NCI-H146 treated with DMSO at 0.1 percent for 48 hours (cell line): ENCODE measurements at regions not wholly inside any gene's neighbourhood (a gene's known extent, or its start where the extent isn't known, plus 50 kb on each side); places are given as distances from the start of the nearest gene placed in this dataset.

ENCODE experiments used
- DNase-seq: peaks from one replicate; lab custom pipeline; 2025; ENCODE audit not compliant: unreplicated experiment; lab: John Stamatoyannopoulos, UW

DNA sequence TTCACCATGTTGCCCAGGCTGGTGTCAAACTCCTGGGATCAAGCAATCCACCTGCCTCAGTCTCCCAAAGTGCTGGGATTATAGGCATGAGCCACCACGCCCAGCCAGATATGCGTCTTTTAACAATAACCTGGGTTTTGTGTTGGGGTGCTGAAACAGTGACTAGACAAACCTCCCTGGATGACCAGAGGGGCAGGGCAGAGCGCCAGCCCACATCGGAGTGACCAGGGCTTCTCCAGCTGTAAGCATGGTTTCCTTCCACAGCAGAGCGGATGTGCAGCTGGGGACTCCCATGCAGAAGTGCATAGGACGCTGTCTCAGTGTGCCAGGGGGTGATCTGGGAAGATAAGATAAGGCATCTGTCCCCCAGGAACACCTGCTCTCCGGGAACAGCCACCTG is 244.9 kb downstream of the IRX2 start:
- DNase-seq: no peak

DNA sequence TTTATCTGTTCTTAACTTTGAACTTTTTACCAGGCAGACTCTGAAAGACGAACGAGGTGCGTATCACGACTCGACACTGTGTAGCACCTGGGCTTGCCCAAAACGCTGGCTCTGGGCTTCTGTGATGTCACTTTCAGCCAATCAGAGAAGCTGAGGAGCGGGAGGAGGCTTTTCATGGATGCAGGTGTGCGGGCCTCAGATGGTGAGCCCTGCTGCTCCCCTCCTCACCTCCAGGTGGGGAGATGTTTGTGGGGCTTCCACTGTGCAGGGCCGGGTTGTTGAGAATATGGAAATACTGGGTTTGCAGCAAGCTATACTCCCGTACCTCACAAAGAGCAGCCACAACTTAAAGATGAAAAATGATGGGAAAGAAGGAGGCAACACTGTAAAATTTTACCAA is 246.3 kb downstream of the IRX2 start:
- no peak for DNase-seq

GRCh38 chr5:2502970-2503594 is 248.4 kb downstream of the IRX2 start:
- DNase-seq: no peak

GRCh38 chr5:2499917-2500316 is 251.6 kb downstream of the IRX2 start:
- no peak for DNase-seq

DNA sequence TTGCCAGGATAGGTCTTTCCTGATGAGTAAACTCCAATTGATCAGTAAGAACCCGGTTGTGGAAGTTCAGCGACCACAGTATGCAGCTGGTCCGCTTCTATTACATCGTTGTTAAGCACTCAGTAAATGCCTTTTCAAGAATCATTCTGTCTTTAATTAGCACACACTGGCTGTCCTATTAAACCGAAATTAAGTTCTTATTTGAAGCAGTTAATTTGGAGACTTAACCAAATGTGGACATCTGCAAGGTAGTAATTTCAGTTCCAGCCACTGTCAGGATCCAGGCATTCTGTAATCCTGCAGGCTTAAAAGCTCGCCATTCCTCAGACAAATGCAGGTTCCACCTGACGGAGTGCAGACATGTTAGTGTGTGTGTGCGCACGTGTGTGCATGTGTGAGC is 254.6 kb downstream of the IRX2 start:
- DNase-seq: no peak

GRCh38 chr5:2496126-2496525 is 255.4 kb downstream of the IRX2 start:
- DNase-seq: no peak

DNA sequence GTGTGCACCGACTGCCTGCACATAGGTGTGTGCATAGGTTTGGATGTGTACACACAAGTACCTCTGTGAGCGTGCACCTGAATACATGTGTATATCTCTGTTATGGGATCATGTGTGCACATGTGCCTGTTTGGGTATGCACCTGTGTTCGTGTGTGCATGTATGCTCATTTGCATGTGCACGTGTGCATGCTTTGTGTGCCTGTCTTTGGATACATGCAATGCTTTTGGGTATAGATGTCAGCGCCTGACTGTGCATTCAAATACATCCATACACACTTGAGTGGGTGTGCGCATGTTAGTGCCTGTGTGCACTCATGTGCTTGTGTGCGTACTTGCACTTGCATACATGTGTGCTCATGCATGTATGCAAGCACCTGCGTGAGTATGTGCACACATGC is 258.1 kb downstream of the IRX2 start:
- no peak for DNase-seq

DNA sequence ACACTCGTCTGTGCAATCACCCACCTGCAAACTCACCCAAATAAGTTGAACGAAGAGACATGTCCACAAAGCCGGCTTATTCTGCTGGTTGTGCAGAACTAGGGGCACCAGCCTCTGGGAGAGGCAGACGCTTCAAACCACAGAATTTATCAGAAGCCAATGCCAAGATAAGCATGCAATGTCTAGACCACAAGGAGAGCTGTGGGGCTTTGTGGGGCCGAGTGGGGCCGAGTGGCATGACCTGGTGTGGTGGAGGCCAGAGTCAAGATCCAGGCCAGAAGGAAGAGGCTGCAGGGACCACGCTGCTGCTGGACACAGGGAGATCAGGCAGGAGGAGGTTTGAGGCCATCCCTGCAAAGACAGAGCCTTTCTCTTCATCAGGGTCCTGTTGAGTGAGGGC is 259.0 kb downstream of the IRX2 start:
- DNase-seq: no peak

GRCh38 chr5:2491846-2492245 is 259.6 kb downstream of the IRX2 start:
- DNase-seq: no peak

DNA sequence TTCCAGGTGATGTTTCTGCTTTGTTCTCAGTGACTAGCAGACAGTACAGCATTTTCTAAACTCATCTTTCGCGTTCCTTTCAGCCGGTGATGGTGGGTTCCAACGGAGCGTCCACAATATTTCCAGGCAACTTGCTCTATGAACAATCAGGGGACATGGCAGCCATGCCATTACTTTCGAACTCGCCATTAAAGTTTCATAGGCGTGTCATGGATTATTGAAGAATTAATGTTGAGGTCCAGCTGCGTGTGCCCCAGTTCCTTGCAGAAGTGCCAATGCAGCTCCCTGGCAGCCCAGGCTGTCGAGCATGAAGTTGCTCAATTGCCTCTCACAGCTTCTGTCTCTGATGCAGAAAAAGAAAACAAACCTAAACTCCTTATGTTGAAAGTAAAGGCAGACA is 262.2 kb downstream of the IRX2 start:
- no peak for DNase-seq

GRCh38 chr5:2488593-2488992 is 262.9 kb downstream of the IRX2 start:
- no peak for DNase-seq

DNA sequence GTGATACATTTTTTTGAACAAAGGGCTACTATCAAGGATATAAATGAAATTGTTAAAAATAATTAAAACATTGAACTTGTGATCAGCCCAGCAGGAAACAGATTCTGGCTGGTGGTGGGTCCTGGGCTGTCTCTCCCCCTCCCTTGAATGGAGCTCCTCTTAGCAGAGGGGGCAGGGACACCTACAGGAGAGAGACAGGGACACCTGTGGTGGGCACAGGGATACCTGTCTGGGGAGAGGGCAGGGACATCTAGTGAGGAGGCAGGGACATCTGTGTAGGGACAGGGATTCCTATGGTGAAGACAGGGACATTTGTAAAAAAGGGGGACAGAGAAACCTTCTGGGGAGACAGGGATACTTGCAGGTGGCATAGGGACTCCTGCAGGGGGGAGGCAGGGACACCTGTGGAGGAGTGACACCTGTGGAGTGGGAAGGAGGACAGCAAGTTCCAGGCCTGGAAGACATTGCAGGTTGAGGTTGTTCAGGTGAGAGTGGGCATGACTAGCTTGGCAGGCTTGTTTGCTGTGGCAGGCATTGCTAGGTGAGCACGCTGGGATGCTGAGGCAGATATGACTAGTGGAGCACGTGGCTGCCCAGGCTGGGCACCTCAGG is 264.2 kb downstream of the IRX2 start:
- no peak for DNase-seq

- DNase-seq: no peak
Measured at GRCh38 chr5:2486373-2486772, 265.1 kb downstream of the IRX2 start.

GRCh38 chr5:2482778-2483177 is 268.7 kb downstream of the IRX2 start:
- DNase-seq: no peak

DNA sequence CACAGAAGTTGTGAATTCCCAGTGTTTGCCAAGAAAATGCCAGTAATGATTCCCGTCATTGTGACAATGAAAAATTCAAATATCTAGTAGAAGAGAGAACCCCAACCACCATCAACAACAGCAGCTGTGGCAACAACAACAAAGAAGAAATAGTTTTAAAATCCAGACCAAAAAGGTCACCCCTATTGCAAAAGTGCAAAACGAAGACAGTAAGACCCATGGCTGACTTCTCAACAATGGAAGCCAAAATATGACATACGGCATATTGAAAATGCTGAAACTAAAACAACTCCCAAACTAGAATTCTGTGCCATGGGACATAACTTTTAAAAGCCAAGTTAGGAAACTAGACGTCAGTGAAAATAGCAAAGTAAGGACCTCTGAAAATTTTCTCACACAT is 270.6 kb downstream of the IRX2 start:
- DNase-seq: no peak

DNA sequence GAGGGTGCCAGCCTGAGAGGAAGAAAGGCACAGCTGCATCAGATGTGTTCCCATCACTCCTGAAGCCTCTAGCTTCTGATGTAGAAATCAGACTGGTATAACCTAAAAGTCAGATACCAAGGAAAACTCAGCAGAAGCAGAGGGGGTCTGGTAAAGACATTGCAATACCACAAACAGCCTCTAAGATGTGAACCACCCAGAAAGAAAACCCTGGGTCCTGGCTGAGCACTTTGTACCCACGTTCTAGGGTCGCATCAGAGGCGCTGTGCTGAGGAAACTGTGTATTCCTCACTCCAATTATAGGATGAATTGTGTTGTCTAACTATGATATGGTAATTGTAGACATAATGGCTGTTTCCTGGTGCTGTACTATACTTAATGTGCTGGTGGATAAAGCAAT is 275.6 kb downstream of the IRX2 start:
- no peak for DNase-seq

DNA sequence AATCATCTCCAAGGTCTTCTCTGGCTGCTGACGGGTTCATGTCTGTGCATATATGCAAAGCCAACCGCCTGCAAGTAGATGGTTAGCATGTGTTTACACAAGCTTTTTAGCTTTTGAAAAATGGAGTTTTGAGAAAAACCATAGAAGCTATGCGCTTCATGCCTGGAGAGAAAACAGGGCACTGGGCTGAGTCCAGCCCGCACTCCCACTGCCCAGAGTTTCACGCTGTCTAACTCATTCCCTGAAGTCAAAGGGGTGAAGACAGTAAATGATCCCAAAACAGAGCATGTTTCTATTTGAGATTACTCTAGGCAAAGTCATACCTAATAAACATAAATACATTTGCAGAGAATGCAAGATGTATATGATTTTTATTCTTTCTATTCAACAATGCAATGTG is 278.8 kb downstream of the IRX2 start:
- no peak for DNase-seq

GRCh38 chr5:2471152-2471879 is 280.2 kb downstream of the IRX2 start:
- no peak for DNase-seq

GRCh38 chr5:2466966-2467365 is 284.5 kb downstream of the IRX2 start:
- no peak for DNase-seq

- DNase-seq: no peak
Measured at GRCh38 chr5:2465383-2465782, 286.1 kb downstream of the IRX2 start.

DNA sequence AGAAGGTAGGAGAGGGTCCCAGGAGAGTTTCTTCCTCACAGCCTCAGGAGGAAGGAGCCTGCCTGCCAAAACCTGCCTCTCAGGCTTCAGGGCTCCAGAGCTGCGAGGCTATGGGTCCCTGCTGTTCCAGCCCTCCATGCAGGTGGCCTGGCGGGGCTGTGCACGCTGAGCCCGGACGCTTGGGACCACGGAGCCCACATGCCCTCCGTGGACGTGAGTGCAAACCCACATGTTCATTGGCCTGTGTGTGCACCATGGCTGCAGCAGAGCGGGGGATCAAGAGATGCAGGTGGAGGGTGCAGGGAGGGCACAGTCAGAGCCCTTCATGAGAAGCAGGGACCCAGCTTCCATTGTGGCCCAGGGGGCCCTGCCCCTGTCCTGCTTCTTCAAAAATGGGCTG is 287.3 kb downstream of the IRX2 start:
- no peak for DNase-seq
